ENCODE measurements at regions not wholly inside any gene's neighbourhood (a gene's known extent, or its start where the extent isn't known, plus 50 kb on each side); places are given as distances from the start of the nearest gene placed in this dataset.

- Histone ChIP-seq H2AFZ (replicated peaks; ENCODE audit: low read length, poor library complexity) (no peak overlapping the region), H3K4me3 (ENCODE audit: insufficient read depth, low read depth, low read length) (no peak overlapping the region), H3K14ac (replicated peaks; ENCODE audit: low read depth, low read length) (no peak overlapping the region), H4K20me1 (ENCODE audit: insufficient read depth, low read length) (no peaks in the 10 kb centered on the region), H3K23ac (ENCODE audit: low read depth, low read length) (no peak overlapping the region), H2AK5ac (ENCODE audit: low read depth, low read length) (no peak overlapping the region), H3K9me3 (ENCODE audit: control insufficient read depth, insufficient read depth, low read length) (no peaks in the 10 kb centered on the region), H3K9ac (ENCODE audit: low read depth, low read length) (no peak overlapping the region), H3K4me2 (ENCODE audit: low read depth, low read length) (no peak overlapping the region), H2BK20ac (ENCODE audit: low read depth, low read length) (no peak overlapping the region), H4K8ac (ENCODE audit: low read depth in 2 of 2, low read length in 2 of 2) (no peak overlapping the region), H3K27me3 (ENCODE audit: control insufficient read depth, insufficient read depth, low read length) (peaks cover 3% of the 10 kb centered on the region; the same call in 1 of the 2 replicates), H3K27ac (ENCODE audit: insufficient read depth, low read length) (no peak overlapping the region), H4K5ac (ENCODE audit: low read depth, low read length) (no peak overlapping the region), H3K36me3 (ENCODE audit: control insufficient read depth, insufficient read depth, low read length) (no peaks in the 10 kb centered on the region), H4K91ac (ENCODE audit: insufficient read depth, low read depth, low read length) (no peak overlapping the region), H3K4ac (ENCODE audit: low read depth, low read length) (no peak overlapping the region), H3K9me1 (ENCODE audit: insufficient read depth, low read length) (no peaks in the 10 kb centered on the region; the same call in 1 of the 2 replicates), H3K18ac (ENCODE audit: low read depth, low read length) (no peak overlapping the region), H2BK5ac (ENCODE audit: low read depth, low read length, poor library complexity, severe bottlenecking) (no peak overlapping the region), H3K56ac (ENCODE audit: extremely low read depth, insufficient read depth, low read length) (no peak overlapping the region), H2AK9ac (replicated peaks; ENCODE audit: low read depth, low read length, poor library complexity) (no peak overlapping the region), H3K4me1 (ENCODE audit: control insufficient read depth, insufficient read depth, low read length) (no peaks in the 10 kb centered on the region), H3K79me1 (ENCODE audit: low read depth in 1 of 2, low read length in 2 of 2) (no peaks in the 10 kb centered on the region), H2BK120ac (ENCODE audit: low read depth, low read length) (no peak overlapping the region), H2BK15ac (ENCODE audit: low read depth, low read length) (no peak overlapping the region)
- intact Hi-C loops (cut with micrococcal nuclease): no loop called here
- DNase-seq (no peak), ATAC-seq (ENCODE audit: low read depth) (no peak)
- no peak for TF ChIP-seq MAFK (IDR thresholded peaks at IDR 0.05; ENCODE audit: low read depth, low read length)
- dilution Hi-C loops (cut with HindIII; ENCODE audit: low sequenced_read_pairs, unreplicated experiment): no loop called here
- ChIA-PET CTCF (interaction anchor here (0.6 kb wide), 1 partner anchor 127 kb away, joined by 4 read pairs; no protein-coding TSS in a partner anchor), POLR2A (ENCODE audit: unreplicated experiment) (no interaction called here)
- 80% methylated on average over 3 of the region's 6 CpGs; no CpG with 5 or more reads in 1 of the 2 experiments for WGBS, 2 experiments (ENCODE audit: extremely low coverage in 2 of 2, insufficient read length in 1 of 2)
- in situ Hi-C loops (cut with MboI; ENCODE audit: low sequenced_read_pairs): no loop called here
- no TSS peak for BruUV-seq (replicated peaks)
Observed at GRCh38 chr5:173809014-173809413, 79.1 kb upstream of the CPEB4 start.
